ENCODE measurements at regions not wholly inside any gene's neighbourhood (a gene's known extent, or its start where the extent isn't known, plus 50 kb on each side); places are given as distances from the start of the nearest gene placed in this dataset.

DNA sequence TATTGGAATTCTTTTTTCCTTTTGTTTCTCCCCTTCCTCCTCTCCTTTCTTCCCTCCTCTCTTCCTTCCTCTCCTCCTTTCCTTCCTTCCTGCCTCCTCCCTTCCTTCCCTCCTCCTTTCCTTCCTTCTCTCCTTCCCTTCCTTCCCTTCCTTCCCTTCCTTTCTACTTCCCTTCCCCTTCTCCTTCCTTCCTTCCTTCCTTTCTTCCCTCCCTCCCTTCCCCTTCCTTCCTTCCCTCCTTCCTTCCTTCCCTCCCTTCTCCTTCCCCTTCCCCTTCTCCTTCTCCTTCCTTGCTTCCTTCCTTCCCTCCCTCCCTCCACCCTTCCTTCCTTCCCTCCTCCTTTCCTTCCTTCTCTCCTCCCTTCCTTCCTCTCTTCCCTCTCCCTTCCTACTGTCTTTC lies 431.0 kb upstream of the MEIS1 start (continued):
- TF ChIP-seq, protein P1, sequence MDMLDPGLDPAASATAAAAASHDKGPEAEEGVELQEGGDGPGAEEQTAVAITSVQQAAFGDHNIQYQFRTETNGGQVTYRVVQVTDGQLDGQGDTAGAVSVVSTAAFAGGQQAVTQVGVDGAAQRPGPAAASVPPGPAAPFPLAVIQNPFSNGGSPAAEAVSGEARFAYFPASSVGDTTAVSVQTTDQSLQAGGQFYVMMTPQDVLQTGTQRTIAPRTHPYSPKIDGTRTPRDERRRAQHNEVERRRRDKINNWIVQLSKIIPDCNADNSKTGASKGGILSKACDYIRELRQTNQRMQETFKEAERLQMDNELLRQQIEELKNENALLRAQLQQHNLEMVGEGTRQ (IDR thresholded peaks at IDR 0.05; ENCODE audit: low read depth, low read length) = no peak
- TF ChIP-seq, protein P1 (CRISPR knock-in tag; IDR thresholded peaks at IDR 0.05; ENCODE audit: borderline replicate concordance) = no peak
- TF ChIP-seq ZFP37 (CRISPR knock-in tag; IDR thresholded peaks at IDR 0.05; ENCODE audit: borderline replicate concordance) (no peak), TRIM24 (CRISPR knock-in tag; IDR thresholded peaks at IDR 0.05) (no peak), FOXA1 (IDR thresholded peaks at IDR 0.05) (peak; percentile 43; the same call in 1 of the 2 replicates), FOXA1 (CRISPR knock-in tag; IDR thresholded peaks at IDR 0.05) (no peak), PCBP2 (optimal IDR thresholded peaks at IDR 0.05; ENCODE audit: low read depth, low read length, poor library complexity, severe bottlenecking) (peak; percentile 92), ATM (IDR thresholded peaks at IDR 0.05; ENCODE audit: borderline replicate concordance) (0 out of 2 replicates have a peak, but pooled peaks have one; percentile 26), SMAD1 (CRISPR knock-in tag; IDR thresholded peaks at IDR 0.05; ENCODE audit: borderline replicate concordance, low read depth) (no peak), ZNF282 (IDR thresholded peaks at IDR 0.05; ENCODE audit: partially characterized antibody) (peak; percentile 28), ASH2L (IDR thresholded peaks at IDR 0.05; ENCODE audit: insufficient read length, low read depth, low read length) (no peak), ZNF777 (CRISPR knock-in tag; IDR thresholded peaks at IDR 0.05) (no peak), RBM39 (IDR thresholded peaks at IDR 0.05; ENCODE audit: low read depth, low read length, poor library complexity, severe bottlenecking) (no peak)
- TF ChIP-seq, protein P2, sequence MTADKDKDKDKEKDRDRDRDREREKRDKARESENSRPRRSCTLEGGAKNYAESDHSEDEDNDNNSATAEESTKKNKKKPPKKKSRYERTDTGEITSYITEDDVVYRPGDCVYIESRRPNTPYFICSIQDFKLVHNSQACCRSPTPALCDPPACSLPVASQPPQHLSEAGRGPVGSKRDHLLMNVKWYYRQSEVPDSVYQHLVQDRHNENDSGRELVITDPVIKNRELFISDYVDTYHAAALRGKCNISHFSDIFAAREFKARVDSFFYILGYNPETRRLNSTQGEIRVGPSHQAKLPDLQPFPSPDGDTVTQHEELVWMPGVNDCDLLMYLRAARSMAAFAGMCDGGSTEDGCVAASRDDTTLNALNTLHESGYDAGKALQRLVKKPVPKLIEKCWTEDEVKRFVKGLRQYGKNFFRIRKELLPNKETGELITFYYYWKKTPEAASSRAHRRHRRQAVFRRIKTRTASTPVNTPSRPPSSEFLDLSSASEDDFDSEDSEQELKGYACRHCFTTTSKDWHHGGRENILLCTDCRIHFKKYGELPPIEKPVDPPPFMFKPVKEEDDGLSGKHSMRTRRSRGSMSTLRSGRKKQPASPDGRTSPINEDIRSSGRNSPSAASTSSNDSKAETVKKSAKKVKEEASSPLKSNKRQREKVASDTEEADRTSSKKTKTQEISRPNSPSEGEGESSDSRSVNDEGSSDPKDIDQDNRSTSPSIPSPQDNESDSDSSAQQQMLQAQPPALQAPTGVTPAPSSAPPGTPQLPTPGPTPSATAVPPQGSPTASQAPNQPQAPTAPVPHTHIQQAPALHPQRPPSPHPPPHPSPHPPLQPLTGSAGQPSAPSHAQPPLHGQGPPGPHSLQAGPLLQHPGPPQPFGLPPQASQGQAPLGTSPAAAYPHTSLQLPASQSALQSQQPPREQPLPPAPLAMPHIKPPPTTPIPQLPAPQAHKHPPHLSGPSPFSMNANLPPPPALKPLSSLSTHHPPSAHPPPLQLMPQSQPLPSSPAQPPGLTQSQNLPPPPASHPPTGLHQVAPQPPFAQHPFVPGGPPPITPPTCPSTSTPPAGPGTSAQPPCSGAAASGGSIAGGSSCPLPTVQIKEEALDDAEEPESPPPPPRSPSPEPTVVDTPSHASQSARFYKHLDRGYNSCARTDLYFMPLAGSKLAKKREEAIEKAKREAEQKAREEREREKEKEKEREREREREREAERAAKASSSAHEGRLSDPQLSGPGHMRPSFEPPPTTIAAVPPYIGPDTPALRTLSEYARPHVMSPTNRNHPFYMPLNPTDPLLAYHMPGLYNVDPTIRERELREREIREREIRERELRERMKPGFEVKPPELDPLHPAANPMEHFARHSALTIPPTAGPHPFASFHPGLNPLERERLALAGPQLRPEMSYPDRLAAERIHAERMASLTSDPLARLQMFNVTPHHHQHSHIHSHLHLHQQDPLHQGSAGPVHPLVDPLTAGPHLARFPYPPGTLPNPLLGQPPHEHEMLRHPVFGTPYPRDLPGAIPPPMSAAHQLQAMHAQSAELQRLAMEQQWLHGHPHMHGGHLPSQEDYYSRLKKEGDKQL (CRISPR knock-in tag; IDR thresholded peaks at IDR 0.05; ENCODE audit: low read depth) = no peak
- TF ChIP-seq, protein P3, sequence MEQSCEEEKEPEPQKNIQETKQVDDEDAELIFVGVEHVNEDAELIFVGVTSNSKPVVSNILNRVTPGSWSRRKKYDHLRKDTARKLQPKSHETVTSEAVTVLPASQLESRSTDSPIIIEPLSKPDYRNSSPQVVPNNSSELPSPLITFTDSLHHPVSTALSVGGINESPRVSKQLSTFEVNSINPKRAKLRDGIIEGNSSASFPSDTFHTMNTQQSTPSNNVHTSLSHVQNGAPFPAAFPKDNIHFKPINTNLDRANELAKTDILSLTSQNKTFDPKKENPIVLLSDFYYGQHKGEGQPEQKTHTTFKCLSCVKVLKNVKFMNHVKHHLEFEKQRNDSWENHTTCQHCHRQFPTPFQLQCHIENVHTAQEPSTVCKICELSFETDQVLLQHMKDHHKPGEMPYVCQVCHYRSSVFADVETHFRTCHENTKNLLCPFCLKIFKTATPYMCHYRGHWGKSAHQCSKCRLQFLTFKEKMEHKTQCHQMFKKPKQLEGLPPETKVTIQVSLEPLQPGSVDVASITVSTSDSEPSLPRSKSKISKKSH (CRISPR knock-in tag; IDR thresholded peaks at IDR 0.05; ENCODE audit: borderline replicate concordance) = no peak
- TF ChIP-seq, protein P4, sequence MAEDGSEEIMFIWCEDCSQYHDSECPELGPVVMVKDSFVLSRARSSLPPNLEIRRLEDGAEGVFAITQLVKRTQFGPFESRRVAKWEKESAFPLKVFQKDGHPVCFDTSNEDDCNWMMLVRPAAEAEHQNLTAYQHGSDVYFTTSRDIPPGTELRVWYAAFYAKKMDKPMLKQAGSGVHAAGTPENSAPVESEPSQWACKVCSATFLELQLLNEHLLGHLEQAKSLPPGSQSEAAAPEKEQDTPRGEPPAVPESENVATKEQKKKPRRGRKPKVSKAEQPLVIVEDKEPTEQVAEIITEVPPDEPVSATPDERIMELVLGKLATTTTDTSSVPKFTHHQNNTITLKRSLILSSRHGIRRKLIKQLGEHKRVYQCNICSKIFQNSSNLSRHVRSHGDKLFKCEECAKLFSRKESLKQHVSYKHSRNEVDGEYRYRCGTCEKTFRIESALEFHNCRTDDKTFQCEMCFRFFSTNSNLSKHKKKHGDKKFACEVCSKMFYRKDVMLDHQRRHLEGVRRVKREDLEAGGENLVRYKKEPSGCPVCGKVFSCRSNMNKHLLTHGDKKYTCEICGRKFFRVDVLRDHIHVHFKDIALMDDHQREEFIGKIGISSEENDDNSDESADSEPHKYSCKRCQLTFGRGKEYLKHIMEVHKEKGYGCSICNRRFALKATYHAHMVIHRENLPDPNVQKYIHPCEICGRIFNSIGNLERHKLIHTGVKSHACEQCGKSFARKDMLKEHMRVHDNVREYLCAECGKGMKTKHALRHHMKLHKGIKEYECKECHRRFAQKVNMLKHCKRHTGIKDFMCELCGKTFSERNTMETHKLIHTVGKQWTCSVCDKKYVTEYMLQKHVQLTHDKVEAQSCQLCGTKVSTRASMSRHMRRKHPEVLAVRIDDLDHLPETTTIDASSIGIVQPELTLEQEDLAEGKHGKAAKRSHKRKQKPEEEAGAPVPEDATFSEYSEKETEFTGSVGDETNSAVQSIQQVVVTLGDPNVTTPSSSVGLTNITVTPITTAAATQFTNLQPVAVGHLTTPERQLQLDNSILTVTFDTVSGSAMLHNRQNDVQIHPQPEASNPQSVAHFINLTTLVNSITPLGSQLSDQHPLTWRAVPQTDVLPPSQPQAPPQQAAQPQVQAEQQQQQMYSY (CRISPR knock-in tag; IDR thresholded peaks at IDR 0.05) = no peak
